VCaP (cell line): ENCODE measurements at regions not wholly inside any gene's neighbourhood (a gene's known extent, or its start where the extent isn't known, plus 50 kb on each side); places are given as distances from the start of the nearest gene placed in this dataset.

ENCODE experiments used
- H3K27ac ChIP-seq: fragments of 450-650 bp; 2 replicates; pipeline ENCODE4 v1.5.1; 2017
- CTCF ChIP-seq: fragments of 450-650 bp; conservative IDR thresholded peaks from 2 replicates; pipeline ENCODE4 v1.5.1; 2017; ENCODE audit warnings: mild to moderate bottlenecking, moderate library complexity

- H3K27ac ChIP-seq, result no peak overlapping the region
- TF ChIP-seq CTCF, result no peak
Observed at GRCh38 chr16:85437166-85438052, 175.7 kb upstream of the GSE1 start.

GRCh38 chr16:85438981-85439685 is 174.0 kb upstream of the GSE1 start:
- no peak for TF ChIP-seq CTCF
- H3K27ac ChIP-seq, result no peak overlapping the region

GRCh38 chr16:85440744-85441143 is 172.4 kb upstream of the GSE1 start:
- no peak for TF ChIP-seq CTCF

GRCh38 chr16:85441189-85441889 is 171.8 kb upstream of the GSE1 start:
- no peak overlapping the region for H3K27ac ChIP-seq
- no peak for TF ChIP-seq CTCF

More at GRCh38 chr16:85440744-85441143, 172.4 kb upstream of the GSE1 start:
- no peak overlapping the region for H3K27ac ChIP-seq

- no peak for TF ChIP-seq CTCF
Observed at GRCh38 chr16:85441890-85442670, 171.0 kb upstream of the GSE1 start.

GRCh38 chr16:85443116-85443515 is 170.0 kb upstream of the GSE1 start:
- no peak for TF ChIP-seq CTCF
- H3K27ac ChIP-seq, result no peak overlapping the region

More at GRCh38 chr16:85441890-85442670, 171.0 kb upstream of the GSE1 start:
- no peak overlapping the region for H3K27ac ChIP-seq
